SK-N-SH treated with all-trans-retinoic acid at 6 μM for 48 hours (cell line): ENCODE measurements at regions not wholly inside any gene's neighbourhood (a gene's known extent, or its start where the extent isn't known, plus 50 kb on each side); places are given as distances from the start of the nearest gene placed in this dataset.
"Not testable (repeated sequence)": the region's sequence is repeated elsewhere in the genome, so short reads cannot be mapped to it uniquely, and the experiment has no call there.

ENCODE experiments used
- ATAC-seq: fragments of 200-7000 bp; cut with Tn5 transposase; 3 replicates; pipeline ENCODE4 v1.9.1; 2020; ENCODE audit warnings: mild to moderate bottlenecking, moderate library complexity
- ARNTL ChIP-seq: fragments of 450-650 bp; formaldehyde crosslinking; IDR thresholded peaks from 2 replicates; pipeline ENCODE4 v1.5.0; 2020; ENCODE audit warnings: low read depth, mild to moderate bottlenecking, moderate library complexity, borderline replicate concordance
- BACH2 ChIP-seq: fragments of 250-450 bp; sonication (Bioruptor Pico); IDR thresholded peaks from 2 replicates; pipeline ENCODE4 v1.9.0; 2021; ENCODE audit warnings: mild to moderate bottlenecking, borderline replicate concordance
- CSDC2 ChIP-seq: fragments of 250-450 bp; sonication (Bioruptor Pico); IDR thresholded peaks from 2 replicates; pipeline ENCODE4 v1.5.0; 2020; ENCODE audit warnings: mild to moderate bottlenecking, moderate library complexity
- ESRRG ChIP-seq: fragments of 250-450 bp; sonication (Bioruptor Pico); IDR thresholded peaks from 2 replicates; pipeline ENCODE4 v1.6.1; 2021; ENCODE audit warnings: mild to moderate bottlenecking
- GLIS3 ChIP-seq: fragments of 250-450 bp; sonication (Bioruptor Pico); IDR thresholded peaks from 2 replicates; pipeline ENCODE4 v1.5.0; 2020; ENCODE audit warnings: mild to moderate bottlenecking, moderate library complexity
- ISL1 ChIP-seq: fragments of 250-450 bp; sonication (Bioruptor Pico); IDR thresholded peaks from 2 replicates; pipeline ENCODE4 v2.1.2; 2022; ENCODE audit warnings: mild to moderate bottlenecking, moderate library complexity
- PPARA ChIP-seq: fragments of 250-450 bp; sonication (Bioruptor Pico); IDR thresholded peaks from 2 replicates; pipeline ENCODE4 v1.5.0; 2020; ENCODE audit warnings: mild to moderate bottlenecking, borderline replicate concordance
- RARB ChIP-seq: fragments of 250-450 bp; sonication (Bioruptor Pico); IDR thresholded peaks from 2 replicates; pipeline ENCODE4 v1.8.0; 2021; ENCODE audit warnings: mild to moderate bottlenecking, moderate library complexity
- SNAI2 ChIP-seq: fragments of 250-450 bp; sonication (Bioruptor Pico); IDR thresholded peaks from 2 replicates; pipeline ENCODE4 v1.5.0; 2020; ENCODE audit warnings: mild to moderate bottlenecking, moderate library complexity
- TCF4 ChIP-seq: fragments of 250-450 bp; sonication (Bioruptor Pico); IDR thresholded peaks from 2 replicates; pipeline ENCODE4 v1.8.0; 2021; ENCODE audit warnings: mild to moderate bottlenecking, moderate library complexity, borderline replicate concordance
- TOX ChIP-seq: fragments of 250-450 bp; sonication (Bioruptor Pico); IDR thresholded peaks from 2 replicates; pipeline ENCODE4 v1.8.0; 2021; ENCODE audit warnings: mild to moderate bottlenecking, moderate library complexity, borderline replicate concordance
- ZFP3 ChIP-seq: fragments of 250-450 bp; sonication (Bioruptor Pico); IDR thresholded peaks from 2 replicates; pipeline ENCODE4 v1.5.0; 2020; ENCODE audit warnings: mild to moderate bottlenecking, moderate library complexity
- ZFP30 ChIP-seq: fragments of 450-650 bp; formaldehyde crosslinking; IDR thresholded peaks from 2 replicates; pipeline ENCODE4 v1.5.0; 2022; ENCODE audit warnings: mild to moderate bottlenecking, moderate library complexity
- ZNF565 ChIP-seq: fragments of 450-650 bp; formaldehyde crosslinking; conservative IDR thresholded peaks from 2 replicates; pipeline ENCODE4 v1.5.0; 2020; ENCODE audit warnings: low read depth, mild to moderate bottlenecking, moderate library complexity
- ZNF8 ChIP-seq: fragments of 450-650 bp; formaldehyde crosslinking; IDR thresholded peaks from 2 replicates; pipeline ENCODE4 v1.5.0; 2020; ENCODE audit warnings: mild to moderate bottlenecking, moderate library complexity
- TF ChIP-seq, protein P1 (sequence below): fragments of 250-450 bp; sonication (Bioruptor Pico); IDR thresholded peaks from 2 replicates; pipeline ENCODE4 v1.8.0; 2021; ENCODE audit warnings: low read depth, mild to moderate bottlenecking, moderate library complexity, borderline replicate concordance
- TF ChIP-seq, protein P2 (sequence below): fragments of 250-450 bp; sonication (Bioruptor Pico); IDR thresholded peaks from 2 replicates; pipeline ENCODE4 v1.8.0; 2020; ENCODE audit warnings: mild to moderate bottlenecking, moderate library complexity, borderline replicate concordance
- TF ChIP-seq, protein P3 (sequence below): fragments of 250-450 bp; sonication (Bioruptor Pico); IDR thresholded peaks from 2 replicates; pipeline ENCODE4 v1.5.1; 2020; ENCODE audit warnings: low read depth, mild to moderate bottlenecking, moderate library complexity
- TF ChIP-seq, protein P4 (sequence below): fragments of 250-450 bp; sonication (Bioruptor Pico); IDR thresholded peaks from 2 replicates; pipeline ENCODE4 v1.5.1; 2021; ENCODE audit warnings: mild to moderate bottlenecking, moderate library complexity
- TF ChIP-seq, protein P5 (sequence below): fragments of 250-450 bp; sonication (Bioruptor Pico); IDR thresholded peaks from 2 replicates; pipeline ENCODE4 v1.5.0; 2020; ENCODE audit warnings: mild to moderate bottlenecking, moderate library complexity

DNA sequence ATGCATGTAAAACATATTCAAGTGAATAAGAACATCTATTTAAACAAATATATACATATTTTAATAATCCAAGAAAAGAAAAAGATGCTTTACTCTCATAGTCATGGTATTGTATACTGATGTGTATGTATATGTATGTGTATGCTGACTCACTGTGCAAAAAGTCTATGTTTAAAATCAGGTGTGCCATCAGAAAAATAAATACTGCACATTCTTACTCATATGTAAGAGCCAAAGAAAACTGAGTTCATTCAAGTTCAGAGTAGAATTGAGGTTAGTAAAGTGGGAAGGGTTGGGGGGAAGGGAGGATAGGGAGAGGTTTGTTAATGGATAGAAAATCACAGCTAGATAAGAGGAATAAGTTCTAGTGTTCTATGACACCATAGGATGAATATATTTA, 403.9 kb upstream of the SMIM31 start:
- ATAC-seq: no peak
- TF ChIP-seq SNAI2 (CRISPR knock-in tag) (no peak), RARB (CRISPR knock-in tag) (no peak), ZFP30 (no peak), PPARA (no peak), ZNF8 (CRISPR knock-in tag) (no peak)
- TF ChIP-seq, protein P1, sequence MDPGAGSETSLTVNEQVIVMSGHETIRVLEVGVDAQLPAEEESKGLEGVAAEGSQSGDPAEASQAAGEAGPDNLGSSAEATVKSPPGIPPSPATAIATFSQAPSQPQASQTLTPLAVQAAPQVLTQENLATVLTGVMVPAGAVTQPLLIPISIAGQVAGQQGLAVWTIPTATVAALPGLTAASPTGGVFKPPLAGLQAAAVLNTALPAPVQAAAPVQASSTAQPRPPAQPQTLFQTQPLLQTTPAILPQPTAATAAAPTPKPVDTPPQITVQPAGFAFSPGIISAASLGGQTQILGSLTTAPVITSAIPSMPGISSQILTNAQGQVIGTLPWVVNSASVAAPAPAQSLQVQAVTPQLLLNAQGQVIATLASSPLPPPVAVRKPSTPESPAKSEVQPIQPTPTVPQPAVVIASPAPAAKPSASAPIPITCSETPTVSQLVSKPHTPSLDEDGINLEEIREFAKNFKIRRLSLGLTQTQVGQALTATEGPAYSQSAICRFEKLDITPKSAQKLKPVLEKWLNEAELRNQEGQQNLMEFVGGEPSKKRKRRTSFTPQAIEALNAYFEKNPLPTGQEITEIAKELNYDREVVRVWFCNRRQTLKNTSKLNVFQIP (CRISPR knock-in tag): no peak
- TF ChIP-seq, protein P2, sequence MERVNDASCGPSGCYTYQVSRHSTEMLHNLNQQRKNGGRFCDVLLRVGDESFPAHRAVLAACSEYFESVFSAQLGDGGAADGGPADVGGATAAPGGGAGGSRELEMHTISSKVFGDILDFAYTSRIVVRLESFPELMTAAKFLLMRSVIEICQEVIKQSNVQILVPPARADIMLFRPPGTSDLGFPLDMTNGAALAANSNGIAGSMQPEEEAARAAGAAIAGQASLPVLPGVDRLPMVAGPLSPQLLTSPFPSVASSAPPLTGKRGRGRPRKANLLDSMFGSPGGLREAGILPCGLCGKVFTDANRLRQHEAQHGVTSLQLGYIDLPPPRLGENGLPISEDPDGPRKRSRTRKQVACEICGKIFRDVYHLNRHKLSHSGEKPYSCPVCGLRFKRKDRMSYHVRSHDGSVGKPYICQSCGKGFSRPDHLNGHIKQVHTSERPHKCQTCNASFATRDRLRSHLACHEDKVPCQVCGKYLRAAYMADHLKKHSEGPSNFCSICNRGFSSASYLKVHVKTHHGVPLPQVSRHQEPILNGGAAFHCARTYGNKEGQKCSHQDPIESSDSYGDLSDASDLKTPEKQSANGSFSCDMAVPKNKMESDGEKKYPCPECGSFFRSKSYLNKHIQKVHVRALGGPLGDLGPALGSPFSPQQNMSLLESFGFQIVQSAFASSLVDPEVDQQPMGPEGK (CRISPR knock-in tag): no peak

DNA sequence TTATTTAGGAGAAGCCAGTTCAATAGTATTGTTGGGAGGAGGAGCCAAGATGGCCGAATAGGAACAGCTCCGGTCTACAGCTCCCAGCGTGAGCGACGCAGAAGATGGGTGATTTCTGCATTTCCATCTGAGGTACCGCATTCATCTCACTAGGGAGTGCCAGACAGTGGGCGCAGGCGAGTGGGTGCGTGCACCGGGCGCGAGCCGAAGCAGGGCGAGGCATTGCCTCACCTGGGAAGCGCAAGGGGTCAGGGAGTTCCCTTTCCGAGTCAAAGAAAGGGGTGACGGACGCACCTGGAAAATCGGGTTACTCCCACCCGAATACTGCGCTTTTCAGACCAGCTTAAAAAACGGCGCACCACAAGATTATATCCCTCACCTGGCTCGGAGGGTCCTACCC, 403.2 kb upstream of the SMIM31 start:
- not testable (repeated sequence) for ATAC-seq

DNA sequence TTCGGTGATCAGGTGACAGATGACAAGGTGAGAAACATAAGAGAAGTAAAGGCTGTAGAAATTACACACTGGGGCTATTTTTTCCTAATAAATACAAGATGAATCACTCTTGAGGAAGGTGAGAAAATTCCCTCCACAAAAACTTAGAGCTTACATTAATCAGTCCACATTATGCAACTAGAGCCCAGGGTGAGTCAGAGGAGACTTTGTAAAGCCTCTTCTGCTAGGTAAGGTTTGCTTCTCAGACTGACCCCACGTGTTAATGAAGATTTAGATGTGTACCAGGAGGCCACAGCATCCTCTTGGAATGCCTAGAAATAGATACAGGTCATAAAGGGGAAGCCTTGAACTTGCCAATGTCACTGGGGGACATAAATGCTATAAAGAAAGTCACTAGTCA, 396.0 kb upstream of the SMIM31 start:
- TF ChIP-seq PPARA (no peak), ISL1 (CRISPR knock-in tag) (no peak), GLIS3 (CRISPR knock-in tag) (no peak)
- no peak for ATAC-seq

DNA sequence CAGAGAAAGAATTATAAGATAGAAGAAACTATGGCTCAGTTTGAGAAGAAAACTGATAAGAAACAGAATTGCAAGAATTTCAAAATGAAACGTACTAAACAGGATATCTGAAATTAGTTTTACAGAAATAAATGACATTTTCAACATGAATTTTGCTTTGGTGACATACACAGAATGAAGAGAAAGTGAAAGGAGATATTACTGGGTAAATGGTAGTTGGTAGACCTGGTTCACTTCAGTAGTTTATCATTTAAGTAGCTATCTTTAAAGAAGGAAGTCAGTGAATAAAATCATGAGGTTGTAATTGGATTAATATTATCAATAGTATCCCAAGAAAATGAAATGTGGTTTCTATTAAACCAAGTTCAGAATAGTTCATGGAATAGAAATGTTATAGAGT, 395.5 kb upstream of the SMIM31 start:
- no peak for TF ChIP-seq TOX (CRISPR knock-in tag)
- TF ChIP-seq, protein P3, sequence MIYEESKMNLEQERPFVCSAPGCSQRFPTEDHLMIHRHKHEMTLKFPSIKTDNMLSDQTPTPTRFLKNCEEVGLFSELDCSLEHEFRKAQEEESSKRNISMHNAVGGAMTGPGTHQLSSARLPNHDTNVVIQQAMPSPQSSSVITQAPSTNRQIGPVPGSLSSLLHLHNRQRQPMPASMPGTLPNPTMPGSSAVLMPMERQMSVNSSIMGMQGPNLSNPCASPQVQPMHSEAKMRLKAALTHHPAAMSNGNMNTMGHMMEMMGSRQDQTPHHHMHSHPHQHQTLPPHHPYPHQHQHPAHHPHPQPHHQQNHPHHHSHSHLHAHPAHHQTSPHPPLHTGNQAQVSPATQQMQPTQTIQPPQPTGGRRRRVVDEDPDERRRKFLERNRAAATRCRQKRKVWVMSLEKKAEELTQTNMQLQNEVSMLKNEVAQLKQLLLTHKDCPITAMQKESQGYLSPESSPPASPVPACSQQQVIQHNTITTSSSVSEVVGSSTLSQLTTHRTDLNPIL: no peak
- no peak for TF ChIP-seq PPARA
- TF ChIP-seq, protein P4, sequence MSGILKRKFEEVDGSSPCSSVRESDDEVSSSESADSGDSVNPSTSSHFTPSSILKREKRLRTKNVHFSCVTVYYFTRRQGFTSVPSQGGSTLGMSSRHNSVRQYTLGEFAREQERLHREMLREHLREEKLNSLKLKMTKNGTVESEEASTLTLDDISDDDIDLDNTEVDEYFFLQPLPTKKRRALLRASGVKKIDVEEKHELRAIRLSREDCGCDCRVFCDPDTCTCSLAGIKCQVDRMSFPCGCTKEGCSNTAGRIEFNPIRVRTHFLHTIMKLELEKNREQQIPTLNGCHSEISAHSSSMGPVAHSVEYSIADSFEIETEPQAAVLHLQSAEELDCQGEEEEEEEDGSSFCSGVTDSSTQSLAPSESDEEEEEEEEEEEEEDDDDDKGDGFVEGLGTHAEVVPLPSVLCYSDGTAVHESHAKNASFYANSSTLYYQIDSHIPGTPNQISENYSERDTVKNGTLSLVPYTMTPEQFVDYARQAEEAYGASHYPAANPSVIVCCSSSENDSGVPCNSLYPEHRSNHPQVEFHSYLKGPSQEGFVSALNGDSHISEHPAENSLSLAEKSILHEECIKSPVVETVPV (CRISPR knock-in tag): no peak
- no peak for TF ChIP-seq ZFP30
- no peak for TF ChIP-seq CSDC2
- no peak for TF ChIP-seq ESRRG
- TF ChIP-seq ZNF8 (CRISPR knock-in tag): no peak
- no peak for TF ChIP-seq BACH2 (CRISPR knock-in tag)
- no peak for TF ChIP-seq SNAI2 (CRISPR knock-in tag)
- TF ChIP-seq ARNTL (CRISPR knock-in tag): no peak
- TF ChIP-seq, protein P5, sequence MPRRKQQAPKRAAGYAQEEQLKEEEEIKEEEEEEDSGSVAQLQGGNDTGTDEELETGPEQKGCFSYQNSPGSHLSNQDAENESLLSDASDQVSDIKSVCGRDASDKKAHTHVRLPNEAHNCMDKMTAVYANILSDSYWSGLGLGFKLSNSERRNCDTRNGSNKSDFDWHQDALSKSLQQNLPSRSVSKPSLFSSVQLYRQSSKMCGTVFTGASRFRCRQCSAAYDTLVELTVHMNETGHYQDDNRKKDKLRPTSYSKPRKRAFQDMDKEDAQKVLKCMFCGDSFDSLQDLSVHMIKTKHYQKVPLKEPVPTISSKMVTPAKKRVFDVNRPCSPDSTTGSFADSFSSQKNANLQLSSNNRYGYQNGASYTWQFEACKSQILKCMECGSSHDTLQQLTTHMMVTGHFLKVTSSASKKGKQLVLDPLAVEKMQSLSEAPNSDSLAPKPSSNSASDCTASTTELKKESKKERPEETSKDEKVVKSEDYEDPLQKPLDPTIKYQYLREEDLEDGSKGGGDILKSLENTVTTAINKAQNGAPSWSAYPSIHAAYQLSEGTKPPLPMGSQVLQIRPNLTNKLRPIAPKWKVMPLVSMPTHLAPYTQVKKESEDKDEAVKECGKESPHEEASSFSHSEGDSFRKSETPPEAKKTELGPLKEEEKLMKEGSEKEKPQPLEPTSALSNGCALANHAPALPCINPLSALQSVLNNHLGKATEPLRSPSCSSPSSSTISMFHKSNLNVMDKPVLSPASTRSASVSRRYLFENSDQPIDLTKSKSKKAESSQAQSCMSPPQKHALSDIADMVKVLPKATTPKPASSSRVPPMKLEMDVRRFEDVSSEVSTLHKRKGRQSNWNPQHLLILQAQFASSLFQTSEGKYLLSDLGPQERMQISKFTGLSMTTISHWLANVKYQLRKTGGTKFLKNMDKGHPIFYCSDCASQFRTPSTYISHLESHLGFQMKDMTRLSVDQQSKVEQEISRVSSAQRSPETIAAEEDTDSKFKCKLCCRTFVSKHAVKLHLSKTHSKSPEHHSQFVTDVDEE (CRISPR knock-in tag): no peak
- no peak for TF ChIP-seq ZNF565 (CRISPR knock-in tag)
- TF ChIP-seq ZFP3 (CRISPR knock-in tag): no peak
- no peak for TF ChIP-seq RARB (CRISPR knock-in tag)
- TF ChIP-seq, protein P2 (CRISPR knock-in tag): no peak
- TF ChIP-seq TCF4 (CRISPR knock-in tag): no peak
- TF ChIP-seq, all 23 proteins: peak for 0
- ATAC-seq: no peak
